Thyroid gland (tissue), 4 donors: ENCODE measurements at regions not wholly inside any gene's neighbourhood (a gene's known extent, or its start where the extent isn't known, plus 50 kb on each side); places are given as distances from the start of the nearest gene placed in this dataset.

Experiments
- DNase-seq, 2 donors: peaks; one replicate each; pipeline ENCODE4 v3.0.0-alpha.2; 2019
- H3K27ac ChIP-seq, 3 donors: fragments of 200-600 bp; sonication (generic); 1 replicate in 2 of 3; 2 replicates in 1 of 3; pipeline ENCODE4 v1.5.1; 2016 to 2019; ENCODE audit warnings: mild to moderate bottlenecking in 1 of 3, moderate library complexity in 1 of 3
- H3K27me3 ChIP-seq: fragments of 200-600 bp; sonication (generic); one replicate; pipeline ENCODE4 v1.5.1; 2019
- H3K36me3 ChIP-seq, 2 donors: fragments of 200-600 bp; sonication (generic); one replicate each; pipeline ENCODE4 v1.5.1; 2016 to 2019
- H3K4me1 ChIP-seq, 2 donors: fragments of 200-600 bp; sonication (generic); one replicate each; pipeline ENCODE4 v1.5.1; 2017 to 2019
- H3K4me3 ChIP-seq, 3 donors: fragments of 200-600 bp; sonication (generic); replicated peaks in 1 of 3; 1 replicate in 2 of 3; 2 replicates in 1 of 3; pipeline ENCODE4 v1.5.1; 2016; ENCODE audit warnings: mild to moderate bottlenecking in 1 of 3
- H3K9me3 ChIP-seq: fragments of 200-600 bp; sonication (generic); one replicate; pipeline ENCODE4 v1.5.1; 2017
- CTCF ChIP-seq, 6 experiments: fragments of 200-600 bp in 3 of 6; fragments of 450-650 bp in 3 of 6; sonication (generic) in 3 of 6; IDR thresholded peaks; one replicate each; pipeline ENCODE4 v1.5.1; 2016 to 2019; ENCODE audit warnings: antibody characterized with exemption in 6 of 6, mild to moderate bottlenecking in 2 of 6, inconsistent platforms in 1 of 6, moderate library complexity in 1 of 6
- POLR2A ChIP-seq, 2 donors: fragments of 450-650 bp; IDR thresholded peaks; one replicate each; pipeline ENCODE4 v1.6.1; 2017; ENCODE audit warnings: antibody characterized with exemption in 2 of 2, mild to moderate bottlenecking in 2 of 2, moderate library complexity in 1 of 2
- WGBS, 2 donors: methylation state at CpG; one replicate each; pipeline ENCODE4 v1.1.5; 2017; 5-methylcytosine and 5-hydroxymethylcytosine counted together
- intact Hi-C: fragments of 100-400 bp; cut with DNase I; formaldehyde crosslinking; loops from one replicate; pipeline ENCODE4 v1.15.1; 2023

GRCh38 chr7:118467381-118467780 is 242.9 kb downstream of the ANKRD7 start:
- Histone ChIP-seq H3K36me3 (no peaks in the 10 kb centered on the region), H3K9me3 (no peaks in the 10 kb centered on the region), H3K27me3 (no peaks in the 10 kb centered on the region), H3K4me3 (no peak overlapping the region), H3K27ac (no peak overlapping the region), H3K4me1 (no peaks in the 10 kb centered on the region)
- no peak for DNase-seq
- intact Hi-C loops, result no loop called here
- WGBS, 2 donors, result 54 to 59% methylated on average over 2 of the region's 2 CpGs
- no peak for TF ChIP-seq POLR2A (IDR thresholded peaks at IDR 0.05)
- TF ChIP-seq CTCF (IDR thresholded peaks at IDR 0.05), result no peak

- Histone ChIP-seq H3K36me3 (no peaks in the 10 kb centered on the region), H3K27ac (no peak overlapping the region), H3K4me3 (no peak overlapping the region), H3K27me3 (no peaks in the 10 kb centered on the region), H3K4me1 (no peaks in the 10 kb centered on the region), H3K9me3 (no peaks in the 10 kb centered on the region)
- WGBS, 2 donors, result 85 to 88% methylated on average over 3 of the region's 3 CpGs
- intact Hi-C loops, result no loop called here
- no peak for DNase-seq
- TF ChIP-seq CTCF (IDR thresholded peaks at IDR 0.05) (no peak), POLR2A (IDR thresholded peaks at IDR 0.05) (no peak)
These were observed 248.1 kb downstream of the ANKRD7 start for GRCh38 chr7:118472581-118472980.

- TF ChIP-seq POLR2A (IDR thresholded peaks at IDR 0.05) (no peak), CTCF (IDR thresholded peaks at IDR 0.05) (no peak)
- Histone ChIP-seq H3K4me1 (no peaks in the 10 kb centered on the region), H3K27ac (no peak overlapping the region), H3K27me3 (no peaks in the 10 kb centered on the region), H3K36me3 (no peaks in the 10 kb centered on the region), H3K9me3 (no peaks in the 10 kb centered on the region), H3K4me3 (no peak overlapping the region)
- WGBS, 2 donors, result 87 to 88% methylated on average over 5 of the region's 5 CpGs
- DNase-seq, result no peak
- intact Hi-C loops, result no loop called here
These were observed 248.8 kb downstream of the ANKRD7 start for GRCh38 chr7:118473271-118473670.

- Histone ChIP-seq H3K9me3 (no peaks in the 10 kb centered on the region), H3K27ac (no peak overlapping the region), H3K4me1 (no peaks in the 10 kb centered on the region), H3K27me3 (no peaks in the 10 kb centered on the region), H3K4me3 (no peak overlapping the region), H3K36me3 (no peaks in the 10 kb centered on the region)
- 65 to 80% methylated on average over 2 of the region's 2 CpGs for WGBS, 2 donors
- intact Hi-C loops, result no loop called here
- TF ChIP-seq POLR2A (IDR thresholded peaks at IDR 0.05), result no peak
- TF ChIP-seq CTCF (IDR thresholded peaks at IDR 0.05), result no peak
- DNase-seq, result no peak
These were observed 251.5 kb downstream of the ANKRD7 start for GRCh38 chr7:118476036-118476435.

GRCh38 chr7:118477036-118477435 is 252.5 kb downstream of the ANKRD7 start:
- no peak for TF ChIP-seq POLR2A (IDR thresholded peaks at IDR 0.05)
- TF ChIP-seq CTCF (IDR thresholded peaks at IDR 0.05), result no peak
- Histone ChIP-seq H3K4me3 (no peak overlapping the region), H3K27me3 (no peaks in the 10 kb centered on the region), H3K4me1 (no peaks in the 10 kb centered on the region), H3K27ac (no peak overlapping the region), H3K36me3 (no peaks in the 10 kb centered on the region), H3K9me3 (no peaks in the 10 kb centered on the region)
- 88% methylated on average over 3 of the region's 3 CpGs for WGBS, 2 donors
- DNase-seq, result no peak
- intact Hi-C loops, result no loop called here
